Astrocyte of the cerebellum (primary cell): ENCODE measurements at regions not wholly inside any gene's neighbourhood (a gene's known extent, or its start where the extent isn't known, plus 50 kb on each side); places are given as distances from the start of the nearest gene placed in this dataset.

Source experiments
- DNase-seq: peaks from one replicate; pipeline ENCODE4 v3.0.0-alpha.2; 2011; ENCODE audit warnings: low read depth
- H3K4me3 ChIP-seq: 2 replicates; pipeline ENCODE4 v1.5.1; 2011; ENCODE audit warnings: mild to moderate bottlenecking, low read depth, low read length, moderate library complexity
- CTCF ChIP-seq: IDR thresholded peaks from 2 replicates; pipeline ENCODE4 v1.5.1; 2012; ENCODE audit warnings: low read length, low read depth, moderate library complexity, mild to moderate bottlenecking; ENCODE audit errors: missing control alignments
- in situ Hi-C: cut with HindIII; loops from 2 replicates; pipeline ENCODE4 v1.10.0; 2017; ENCODE audit warnings: low sequenced_read_pairs

- in situ Hi-C loops = no loop called here
- no peak overlapping the region for H3K4me3 ChIP-seq
- no peak for TF ChIP-seq CTCF
- DNase-seq = no peak
These were observed 51.6 kb upstream of the PRDM8 start for GRCh38 chr4:80145739-80146138.

- TF ChIP-seq CTCF = no peak
- no peak for DNase-seq
- no peak overlapping the region for H3K4me3 ChIP-seq
- in situ Hi-C loops = no loop called here
These were observed 52.4 kb upstream of the PRDM8 start for GRCh38 chr4:80144676-80145470.

GRCh38 chr4:80143307-80143679 is 54.0 kb upstream of the PRDM8 start:
- no peak for TF ChIP-seq CTCF
- DNase-seq = no peak
- no peak overlapping the region for H3K4me3 ChIP-seq
- in situ Hi-C loops = no loop called here

GRCh38 chr4:80142394-80143306 is 54.7 kb upstream of the PRDM8 start:
- TF ChIP-seq CTCF = no peak
- H3K4me3 ChIP-seq = no peak overlapping the region
- in situ Hi-C loops = no loop called here
- DNase-seq = no peak

- in situ Hi-C loops = no loop called here
- no peak for DNase-seq
- TF ChIP-seq CTCF = no peak
- no peak overlapping the region for H3K4me3 ChIP-seq
These were observed 55.8 kb upstream of the PRDM8 start for GRCh38 chr4:80141543-80141942.

GRCh38 chr4:80140194-80140593 is 57.1 kb upstream of the PRDM8 start:
- no peak for DNase-seq
- in situ Hi-C loops = no loop called here
- no peak overlapping the region for H3K4me3 ChIP-seq
- no peak for TF ChIP-seq CTCF
